ENCODE measurements at regions not wholly inside any gene's neighbourhood (a gene's known extent, or its start where the extent isn't known, plus 50 kb on each side); places are given as distances from the start of the nearest gene placed in this dataset.

GRCh38 chr1:188269956-188270355 is 1441.2 kb downstream of the PLA2G4A start:
- TF ChIP-seq RAD21 (conservative IDR thresholded peaks at IDR 0.05): no peak
- no peak for TF ChIP-seq CTCF (IDR thresholded peaks at IDR 0.05; ENCODE audit: poor library complexity, severe bottlenecking)
- TF ChIP-seq MXI1 (conservative IDR thresholded peaks at IDR 0.05; ENCODE audit: poor library complexity, severe bottlenecking): no peak
- no peak for TF ChIP-seq EP300 (conservative IDR thresholded peaks at IDR 0.05; ENCODE audit: poor library complexity, severe bottlenecking)
- no peak for TF ChIP-seq REST (IDR thresholded peaks at IDR 0.05; ENCODE audit: borderline replicate concordance)
- TF ChIP-seq POLR2AphosphoS5 (IDR thresholded peaks at IDR 0.05): no peak
- TF ChIP-seq EZH2 (IDR thresholded peaks at IDR 0.05; ENCODE audit: borderline replicate concordance, insufficient read depth, low read length, poor library complexity, severe bottlenecking): no peak
- no peak for TF ChIP-seq TAF1 (IDR thresholded peaks at IDR 0.05; ENCODE audit: low read depth)
